A673 (cell line): ENCODE measurements at regions not wholly inside any gene's neighbourhood (a gene's known extent, or its start where the extent isn't known, plus 50 kb on each side); places are given as distances from the start of the nearest gene placed in this dataset.

Source experiments
- BruUV-seq: library from RNA; stranded (reverse); fragments of 400-500 nt; replicated peaks from 2 replicates; lab custom pipeline; 2021; lab: Mats Ljungman, UMichigan
- CTCF ChIA-PET: fragments of 300-600 bp; sonication (Branson Sonifier 250); formaldehyde crosslinking; loops from one replicate; lab custom pipeline; 2022; ENCODE audit warnings: antibody characterized with exemption; lab: Charles Lee
- POLR2A ChIA-PET: fragments of 300-600 bp; sonication (Branson Sonifier 250); formaldehyde crosslinking; loops from one replicate; lab custom pipeline; 2022; ENCODE audit warnings: antibody characterized with exemption; ENCODE audit not compliant: low non-redundant PET; lab: Charles Lee
- DNase-seq: peaks from one replicate; pipeline ENCODE4 v3.0.0-alpha.2; 2015; ENCODE audit warnings: low spot score
- H3K27ac ChIP-seq: fragments of 200-600 bp; sonication (generic); 2 replicates; pipeline ENCODE4 v1.5.1; 2016; ENCODE audit warnings: mixed run types, low read depth, mild to moderate bottlenecking, mixed read lengths, antibody characterized with exemption, low read length; ENCODE audit not compliant: poor library complexity, severe bottlenecking
- H3K27me3 ChIP-seq: fragments of 200-600 bp; sonication (generic); replicated peaks from 2 replicates; pipeline ENCODE4 v1.6.1; 2017; ENCODE audit warnings: mixed run types, low read depth, mild to moderate bottlenecking, mixed read lengths, antibody characterized with exemption, low read length; ENCODE audit not compliant: insufficient read depth, poor library complexity
- H3K36me3 ChIP-seq: fragments of 200-600 bp; sonication (generic); 2 replicates; pipeline ENCODE4 v1.6.1; 2016; ENCODE audit warnings: mixed run types, mild to moderate bottlenecking, mixed read lengths, antibody characterized with exemption, low read length; ENCODE audit not compliant: insufficient read depth, poor library complexity, severe bottlenecking
- H3K4me1 ChIP-seq: fragments of 200-600 bp; sonication (generic); 2 replicates; pipeline ENCODE4 v1.6.1; 2017; ENCODE audit warnings: mixed run types, mild to moderate bottlenecking, mixed read lengths, antibody characterized with exemption, low read length; ENCODE audit not compliant: insufficient read depth, poor library complexity, severe bottlenecking
- H3K4me3 ChIP-seq: fragments of 200-600 bp; sonication (generic); 2 replicates; pipeline ENCODE4 v1.5.1; 2016; ENCODE audit warnings: low read depth, mixed run types, mild to moderate bottlenecking, mixed read lengths, low read length; ENCODE audit not compliant: poor library complexity, severe bottlenecking
- H3K9me3 ChIP-seq: fragments of 200-600 bp; sonication (generic); 2 replicates; pipeline ENCODE4 v1.6.1; 2016; ENCODE audit warnings: mixed run types, low read depth, mild to moderate bottlenecking, mixed read lengths, antibody characterized with exemption, low read length; ENCODE audit not compliant: poor library complexity, severe bottlenecking
- CTCF ChIP-seq: fragments of 300-800, 200-600 bp; sonication (generic); conservative IDR thresholded peaks from 2 replicates; pipeline ENCODE4 v1.5.1; 2017; ENCODE audit warnings: low read depth, mild to moderate bottlenecking, antibody characterized with exemption, low read length, moderate library complexity, mixed read lengths
- EZH2 ChIP-seq: fragments of 200-600 bp; sonication (generic); IDR thresholded peaks from 2 replicates; pipeline ENCODE4 v1.6.1; 2017; ENCODE audit warnings: borderline replicate concordance, low read depth, mild to moderate bottlenecking, mixed read lengths, antibody characterized with exemption, low read length; ENCODE audit not compliant: poor library complexity, severe bottlenecking
- intact Hi-C: fragments of 100-400 bp; cut with micrococcal nuclease; formaldehyde crosslinking; loops from one replicate; pipeline ENCODE4 v1.10.0; 2022; ENCODE audit not compliant: unreplicated experiment

- POLR2A ChIA-PET, result no interaction called here
- CTCF ChIA-PET, result no interaction called here
- no peak overlapping the region for H3K4me3 ChIP-seq
- DNase-seq, result no peak
- H3K9me3 ChIP-seq, result no peaks in the 10 kb centered on the region
- no peaks in the 10 kb centered on the region for H3K36me3 ChIP-seq
- no peaks in the 10 kb centered on the region for H3K4me1 ChIP-seq
- BruUV-seq, result no TSS peak
- H3K27ac ChIP-seq, result no peak overlapping the region
- H3K27me3 ChIP-seq, result no peaks in the 10 kb centered on the region
- TF ChIP-seq CTCF (no peak), EZH2 (no peak)
- intact Hi-C loops, result no loop called here
Observed at GRCh38 chr5:35371951-35372426, 141.7 kb upstream of the PRLR start.

GRCh38 chr5:35370871-35371270 lies 140.6 kb upstream of the PRLR start:
- intact Hi-C loops, result no loop called here
- H3K27ac ChIP-seq, result no peak overlapping the region
- CTCF ChIA-PET, result no interaction called here

GRCh38 chr5:35369965-35370790 lies 139.9 kb upstream of the PRLR start:
- CTCF ChIA-PET, result no interaction called here
- Histone ChIP-seq H3K27me3 (no peaks in the 10 kb centered on the region), H3K4me3 (no peak overlapping the region), H3K4me1 (no peaks in the 10 kb centered on the region), H3K27ac (no peak overlapping the region), H3K9me3 (no peaks in the 10 kb centered on the region), H3K36me3 (no peaks in the 10 kb centered on the region)
- intact Hi-C loops, result no loop called here
- POLR2A ChIA-PET, result no interaction called here
- DNase-seq, result no peak
- no TSS peak for BruUV-seq
- no peak for TF ChIP-seq EZH2
- no peak for TF ChIP-seq CTCF

More at GRCh38 chr5:35370871-35371270, 140.6 kb upstream of the PRLR start:
- Histone ChIP-seq H3K9me3 (no peaks in the 10 kb centered on the region), H3K4me3 (no peak overlapping the region), H3K36me3 (no peaks in the 10 kb centered on the region), H3K27me3 (no peaks in the 10 kb centered on the region), H3K4me1 (no peaks in the 10 kb centered on the region)
- no peak for DNase-seq
- no TSS peak for BruUV-seq
- TF ChIP-seq CTCF (no peak), EZH2 (no peak)
- POLR2A ChIA-PET, result no interaction called here
